ENCODE measurements at regions not wholly inside any gene's neighbourhood (a gene's known extent, or its start where the extent isn't known, plus 50 kb on each side); places are given as distances from the start of the nearest gene placed in this dataset.

DNA sequence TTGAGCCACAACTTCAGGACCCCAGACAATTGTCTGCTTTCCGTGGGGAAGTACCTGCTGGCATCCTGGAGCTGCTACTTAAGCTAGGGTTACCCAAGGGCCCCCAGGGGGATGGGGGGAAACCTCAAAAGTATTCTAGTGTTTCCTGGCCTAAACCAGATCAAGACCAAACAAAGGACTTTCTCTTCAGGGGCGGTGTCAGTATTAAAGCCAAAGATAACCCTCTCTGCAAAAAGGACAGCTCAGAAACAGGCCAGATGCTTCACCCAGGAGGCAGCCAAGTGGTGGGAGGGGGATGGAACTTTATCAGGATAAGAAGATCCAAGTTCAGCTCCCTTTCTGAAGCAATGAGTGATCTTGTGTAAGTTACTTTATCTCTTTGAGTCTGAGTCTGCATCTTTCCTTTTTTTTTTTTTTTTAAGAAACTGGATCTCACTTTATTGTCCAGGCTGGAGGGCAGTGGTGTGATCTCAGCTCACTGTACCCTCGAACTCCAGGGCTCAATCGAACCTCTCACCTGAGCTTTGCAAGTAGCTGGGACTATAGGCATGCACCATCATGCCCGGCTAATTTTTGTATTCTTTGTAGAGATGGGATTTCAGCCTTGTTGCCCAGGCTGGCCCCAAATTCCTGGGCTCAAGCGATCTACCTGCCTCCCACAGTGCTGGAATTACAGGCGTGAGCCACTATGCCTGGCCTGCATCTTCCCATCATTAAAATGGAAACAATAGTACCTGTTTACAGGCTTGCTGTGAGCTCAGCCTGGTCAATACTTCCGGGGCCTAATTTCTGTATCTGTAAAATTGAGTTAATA, 151.8 kb upstream of the PTPRM start:
- no peak for DNase-seq (ENCODE audit: low read depth)

DNA sequence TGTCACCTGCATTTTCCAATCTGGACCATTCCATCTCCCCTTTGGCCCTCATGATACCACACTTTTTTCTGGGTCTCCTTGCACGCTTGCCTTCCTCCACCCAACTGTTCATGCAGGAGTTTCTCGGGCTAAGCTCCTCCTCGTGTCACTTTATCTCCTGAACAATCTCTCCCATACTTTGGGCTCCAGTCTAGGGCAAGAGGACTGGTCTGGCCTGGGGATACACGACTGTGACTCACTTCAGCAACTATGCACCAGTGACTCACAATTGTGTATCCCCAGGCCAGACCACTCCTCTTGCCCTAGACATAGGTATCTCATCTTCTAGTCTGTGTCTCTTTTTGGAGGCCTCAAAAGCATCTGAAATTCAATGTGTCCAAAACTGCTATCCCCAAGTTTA, 149.4 kb upstream of the PTPRM start:
- no peak for DNase-seq (ENCODE audit: low read depth)

GRCh38 chr18:7429831-7430230, 137.3 kb upstream of the PTPRM start:
- DNase-seq (ENCODE audit: low read depth): no peak

GRCh38 chr18:7436166-7436565, 130.9 kb upstream of the PTPRM start:
- no peak for DNase-seq (ENCODE audit: low read depth)

- DNase-seq (ENCODE audit: low read depth): no peak
Observed at GRCh38 chr18:7437870-7438269, 129.2 kb upstream of the PTPRM start.

DNA sequence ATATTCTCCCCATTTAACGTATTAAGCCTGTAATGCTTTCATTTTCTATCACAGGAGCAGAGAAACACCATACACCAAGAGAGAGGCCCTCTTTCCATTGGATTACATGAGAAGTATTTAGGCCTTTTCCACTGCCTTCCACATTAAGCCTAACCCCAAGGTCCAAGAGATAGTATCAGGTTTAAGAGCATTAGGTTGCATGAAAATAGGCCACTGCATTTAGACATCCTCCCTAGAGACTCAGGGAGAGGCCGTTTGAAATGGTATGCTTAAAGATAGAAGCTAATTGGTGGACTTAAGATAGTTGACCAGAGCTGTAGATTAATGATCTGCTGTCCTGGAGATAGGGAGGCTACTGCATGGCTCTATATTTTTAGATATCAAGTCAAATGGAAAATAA, 128.5 kb upstream of the PTPRM start:
- DNase-seq (ENCODE audit: low read depth): no peak

GRCh38 chr18:7447318-7448028, 119.6 kb upstream of the PTPRM start:
- DNase-seq (ENCODE audit: low read depth): no peak

GRCh38 chr18:7452331-7452730, 114.8 kb upstream of the PTPRM start:
- peak; percentile 43 for DNase-seq (ENCODE audit: low read depth)

- DNase-seq (ENCODE audit: low read depth): no peak
Observed at GRCh38 chr18:7454429-7454828, 112.7 kb upstream of the PTPRM start.

GRCh38 chr18:7456376-7456775, 110.7 kb upstream of the PTPRM start:
- no peak for DNase-seq (ENCODE audit: low read depth)

- DNase-seq (ENCODE audit: low read depth): no peak
Observed at GRCh38 chr18:7457262-7457661, 109.9 kb upstream of the PTPRM start.

GRCh38 chr18:7458884-7459283, 108.2 kb upstream of the PTPRM start:
- DNase-seq (ENCODE audit: low read depth): no peak

DNA sequence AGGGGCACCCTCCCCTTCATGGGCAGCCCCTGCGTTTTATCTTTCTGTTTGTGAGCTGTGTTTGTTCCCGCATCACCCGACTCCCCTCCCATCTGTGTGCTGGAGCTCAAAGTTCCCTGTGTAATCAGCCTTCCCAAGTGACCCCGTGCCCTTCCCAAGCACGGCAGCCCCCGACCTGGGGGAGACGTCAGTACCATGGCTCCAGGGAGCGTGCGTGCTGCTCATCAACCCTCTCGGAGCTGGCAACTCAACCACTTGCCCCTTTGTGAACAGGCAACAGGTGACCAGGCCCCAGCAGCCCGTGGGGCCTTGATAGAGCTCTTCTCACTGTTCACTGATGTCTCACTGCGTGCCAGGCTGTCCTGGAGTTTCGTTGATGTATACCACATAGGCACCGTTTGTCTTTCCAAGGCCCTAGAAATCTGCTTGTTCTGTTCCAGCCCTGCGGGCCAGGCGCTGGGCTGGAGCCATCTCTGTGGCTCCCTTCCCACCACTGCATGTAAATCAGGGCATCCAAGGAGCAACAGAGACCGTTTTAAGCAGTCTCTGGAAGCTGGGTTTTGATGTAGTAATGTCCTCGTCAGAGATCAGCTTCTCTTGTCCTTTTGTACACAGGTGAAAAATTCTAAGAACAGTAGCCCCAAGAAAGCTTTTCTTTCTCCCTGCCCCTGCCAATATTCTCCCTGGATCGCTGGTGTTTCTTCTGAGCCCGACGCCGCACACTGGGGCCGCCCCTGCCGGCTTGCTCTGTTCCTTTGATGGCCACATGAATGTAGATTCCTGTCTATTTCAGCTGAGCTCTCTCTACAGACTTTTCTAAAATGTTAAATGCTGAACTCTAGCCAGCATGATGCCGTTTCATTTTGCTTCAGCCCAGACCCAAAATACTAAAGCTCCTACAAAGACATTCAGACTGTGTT, 107.0 kb upstream of the PTPRM start:
- peak; percentile 3 for DNase-seq (ENCODE audit: low read depth)

DNA sequence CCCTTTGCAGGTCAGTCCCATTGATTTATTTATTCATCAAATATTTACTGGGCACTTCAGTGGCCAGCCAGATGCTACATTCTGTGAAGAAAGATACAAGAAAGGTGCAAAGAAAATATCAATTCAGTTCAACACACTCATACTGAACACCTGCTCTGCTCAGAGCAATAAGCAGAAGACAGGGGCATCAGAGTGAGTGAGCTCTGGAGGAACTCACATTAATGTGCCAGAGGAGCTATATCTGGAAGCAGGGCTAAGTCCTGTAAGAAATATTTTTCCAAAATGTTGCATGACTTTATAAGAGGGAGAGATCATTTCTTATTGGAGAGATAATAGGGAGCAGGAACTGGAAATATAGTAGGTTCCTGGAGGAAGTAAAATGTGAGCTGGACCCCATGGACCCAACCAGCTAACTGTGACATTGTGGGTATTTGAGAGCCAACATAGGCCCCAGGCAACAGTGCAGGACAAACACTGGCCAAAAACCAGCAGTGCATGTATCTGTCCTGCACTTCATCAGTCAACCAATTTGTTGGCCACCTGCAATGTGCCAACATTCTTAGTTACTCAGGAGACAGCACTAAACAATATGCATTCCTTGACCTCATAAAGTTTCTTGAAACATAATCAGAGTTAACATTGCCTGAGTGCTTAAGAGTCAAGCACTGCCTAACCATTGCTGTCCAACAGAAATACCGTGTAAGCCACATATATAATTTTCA, 102.7 kb upstream of the PTPRM start:
- no peak for DNase-seq (ENCODE audit: low read depth)

DNA sequence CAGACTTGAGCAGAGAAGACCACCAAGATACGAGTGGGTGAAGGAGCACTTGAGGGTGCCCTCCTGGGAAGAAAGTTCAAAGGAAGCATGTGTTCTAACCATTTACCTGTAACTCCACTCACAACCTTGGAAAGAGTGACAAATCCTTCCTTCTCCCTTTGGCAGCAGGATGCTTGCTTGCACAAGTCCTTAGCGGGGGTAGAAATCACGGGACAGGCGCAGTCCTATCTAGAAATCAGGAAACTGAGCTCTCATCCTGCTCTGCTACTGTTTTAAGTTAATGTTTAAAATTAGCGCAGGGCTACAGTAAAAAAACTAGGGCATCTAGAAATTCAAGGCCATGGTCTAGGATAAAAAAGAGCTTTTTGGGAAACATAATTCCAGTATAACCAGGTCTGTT, 100.9 kb upstream of the PTPRM start:
- no peak for DNase-seq (ENCODE audit: low read depth)

GRCh38 chr18:7467708-7468466, 99.2 kb upstream of the PTPRM start:
- DNase-seq (ENCODE audit: low read depth): peak; percentile 4

DNA sequence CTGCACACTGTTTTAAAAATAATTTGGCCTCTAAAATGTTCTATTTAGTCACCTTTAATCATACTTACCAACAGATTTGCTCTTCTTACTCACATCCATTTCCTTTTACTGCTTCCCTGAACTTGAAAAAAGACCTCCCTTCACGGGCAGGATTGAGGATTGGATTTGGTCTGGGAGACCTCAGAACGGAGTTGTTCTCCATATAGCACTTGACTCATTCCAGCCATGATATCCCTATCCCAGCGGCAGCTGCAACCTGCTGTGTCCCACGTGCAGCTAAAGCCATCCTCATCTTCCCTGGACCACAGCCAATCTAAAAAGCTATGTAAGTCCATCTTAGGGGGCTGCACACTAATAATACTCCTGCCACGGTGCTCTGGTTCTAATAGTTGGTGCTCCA, 97.0 kb upstream of the PTPRM start:
- DNase-seq (ENCODE audit: low read depth): peak; percentile 45

DNA sequence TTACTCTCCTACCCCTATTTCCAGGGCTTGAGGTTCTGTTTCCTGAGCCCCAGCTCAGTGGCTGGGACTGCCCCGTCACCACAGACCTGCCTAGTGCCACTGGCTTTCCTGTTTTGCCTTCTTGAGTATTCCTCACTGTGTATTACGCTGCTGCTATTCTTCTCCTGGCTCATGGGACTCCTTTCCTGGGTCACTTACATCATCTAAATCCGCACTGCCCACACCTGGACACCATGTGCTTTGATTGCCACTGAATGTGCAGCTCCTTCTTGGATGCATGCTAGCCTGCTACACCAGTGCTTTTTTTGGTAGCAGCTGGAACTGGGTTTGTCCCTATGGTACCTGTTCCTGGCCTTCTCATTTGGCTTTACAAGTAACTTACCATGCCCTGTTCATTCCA, 96.6 kb upstream of the PTPRM start:
- no peak for DNase-seq (ENCODE audit: low read depth)

DNA sequence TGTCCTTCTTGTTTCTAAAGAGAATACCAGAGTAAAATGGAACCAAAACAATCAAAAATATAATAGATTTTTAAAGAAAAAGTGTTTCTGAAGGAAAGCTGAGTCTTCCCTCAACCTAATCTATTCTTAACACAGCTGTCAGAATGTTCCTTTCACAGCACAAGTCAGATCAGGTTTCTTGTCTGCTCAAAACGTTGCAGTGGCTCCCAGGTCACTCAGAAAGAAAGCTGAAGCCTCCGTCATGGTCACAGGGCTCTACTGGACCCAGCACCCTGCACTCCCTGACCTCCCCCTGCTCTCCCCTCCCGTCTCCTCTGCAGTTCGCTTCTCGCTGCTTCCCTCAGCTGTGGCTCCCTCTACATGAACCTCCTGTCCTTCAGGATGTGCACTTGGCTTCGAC, 90.7 kb upstream of the PTPRM start:
- DNase-seq (ENCODE audit: low read depth): no peak

DNA sequence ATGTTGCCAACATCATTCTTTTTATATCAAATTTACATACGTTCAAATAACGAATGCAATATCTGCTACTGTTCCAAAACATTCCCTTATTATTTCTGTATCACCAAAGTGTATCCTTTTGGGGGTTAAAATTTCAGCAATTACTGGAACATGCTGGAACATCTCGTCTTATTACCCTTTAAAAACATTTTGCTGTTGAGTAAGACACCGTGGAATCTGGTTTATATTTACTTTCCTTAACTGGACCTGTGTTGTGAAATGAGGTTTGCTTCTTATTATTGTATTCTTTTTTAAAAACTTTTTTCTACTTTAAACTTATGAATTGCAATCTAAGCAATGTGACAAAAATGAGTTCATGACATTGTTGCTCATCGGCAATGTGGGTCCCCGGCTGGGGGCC, 87.4 kb upstream of the PTPRM start:
- no peak for DNase-seq (ENCODE audit: low read depth)
